Neuronal stem cell (in vitro differentiated cells): ENCODE measurements at regions not wholly inside any gene's neighbourhood (a gene's known extent, or its start where the extent isn't known, plus 50 kb on each side); places are given as distances from the start of the nearest gene placed in this dataset.

ENCODE experiments used
- DNase-seq: peaks from one replicate; pipeline ENCODE4 v3.0.0-alpha.2; 2013; ENCODE audit warnings: low spot score
- H2AFZ ChIP-seq: one replicate; pipeline ENCODE4 v1.6.1; 2013; ENCODE audit warnings: mild to moderate bottlenecking, low read length, inconsistent platforms
- H2AK5ac ChIP-seq: 2 replicates; pipeline ENCODE4 v1.6.1; 2013; ENCODE audit warnings: low read depth, mild to moderate bottlenecking, inconsistent platforms, low read length, moderate library complexity, mixed read lengths
- H2BK120ac ChIP-seq: 2 replicates; pipeline ENCODE4 v1.6.1; 2013; ENCODE audit warnings: low read depth, mild to moderate bottlenecking, inconsistent platforms, low read length, moderate library complexity, mixed read lengths
- H2BK12ac ChIP-seq: one replicate; pipeline ENCODE4 v1.6.1; 2013; ENCODE audit warnings: low read length, inconsistent platforms
- H2BK15ac ChIP-seq: 2 replicates; pipeline ENCODE4 v1.6.1; 2013; ENCODE audit warnings: mild to moderate bottlenecking, low read length, inconsistent platforms, mixed read lengths
- H2BK5ac ChIP-seq: one replicate; pipeline ENCODE4 v1.6.1; 2013; ENCODE audit warnings: inconsistent platforms, mild to moderate bottlenecking, low read length, moderate library complexity
- H3K14ac ChIP-seq: one replicate; pipeline ENCODE4 v1.6.1; 2013; ENCODE audit warnings: low read length, inconsistent platforms
- H3K18ac ChIP-seq: 2 replicates; pipeline ENCODE4 v1.6.1; 2013; ENCODE audit warnings: low read length, inconsistent platforms
- H3K23ac ChIP-seq: 2 replicates; pipeline ENCODE4 v1.6.1; 2013; ENCODE audit warnings: low read depth, mild to moderate bottlenecking, mixed read lengths, low read length, inconsistent platforms; ENCODE audit not compliant: poor library complexity
- H3K27ac ChIP-seq: replicated peaks from 3 replicates; pipeline ENCODE4 v1.5.1; 2013; ENCODE audit warnings: low read length, inconsistent platforms
- H3K27me3 ChIP-seq, 3 experiments: 2 replicates each; pipeline ENCODE4 v1.6.1; 2013; ENCODE audit warnings: low read length in 3 of 3, mild to moderate bottlenecking in 2 of 3, inconsistent platforms in 1 of 3, low read depth in 1 of 3, mixed read lengths in 1 of 3, moderate library complexity in 1 of 3; ENCODE audit not compliant: control insufficient read depth in 3 of 3, insufficient read depth in 3 of 3
- H3K36me3 ChIP-seq, 2 donors: replicated peaks in 1 of 2; 2 replicates each; pipeline ENCODE4 v1.6.1; 2013; ENCODE audit warnings: low read length in 2 of 2; ENCODE audit not compliant: control insufficient read depth in 2 of 2, insufficient read depth in 2 of 2
- H3K4ac ChIP-seq: 2 replicates; pipeline ENCODE4 v1.6.1; 2013; ENCODE audit warnings: inconsistent platforms, mild to moderate bottlenecking, low read length, moderate library complexity
- H3K4me1 ChIP-seq, 2 donors: 1 replicate in 1 of 2; 2 replicates in 1 of 2; pipeline ENCODE4 v1.6.1; 2013; ENCODE audit warnings: low read length in 2 of 2, low read depth in 1 of 2; ENCODE audit not compliant: control insufficient read depth in 2 of 2, insufficient read depth in 1 of 2
- H3K4me2 ChIP-seq: one replicate; pipeline ENCODE4 v1.6.1; 2013; ENCODE audit warnings: mild to moderate bottlenecking, low read length, inconsistent platforms; ENCODE audit not compliant: insufficient read depth, poor library complexity, severe bottlenecking
- H3K4me3 ChIP-seq, 2 donors: 2 replicates each; pipeline ENCODE4 v1.5.1; 2013; ENCODE audit warnings: low read length in 2 of 2, mild to moderate bottlenecking in 2 of 2, inconsistent platforms in 1 of 2, moderate library complexity in 1 of 2
- H3K79me1 ChIP-seq: one replicate; pipeline ENCODE4 v1.6.1; 2013; ENCODE audit warnings: low read depth, mild to moderate bottlenecking, inconsistent platforms, low read length, moderate library complexity
- H3K9ac ChIP-seq: one replicate; pipeline ENCODE4 v1.6.1; 2013; ENCODE audit warnings: mild to moderate bottlenecking, low read depth, low read length, inconsistent platforms; ENCODE audit not compliant: poor library complexity
- H3K9me3 ChIP-seq, 2 donors: replicated peaks in 1 of 2; 2 replicates each; pipeline versions ENCODE3 to v1.6.1; 2013; ENCODE audit warnings: low read length in 2 of 2, mild to moderate bottlenecking in 2 of 2, inconsistent platforms in 1 of 2, low read depth in 1 of 2, mixed read lengths in 1 of 2, moderate library complexity in 1 of 2; ENCODE audit not compliant: control insufficient read depth in 2 of 2, insufficient read depth in 1 of 2
- H4K8ac ChIP-seq: one replicate; pipeline ENCODE4 v1.6.1; 2013; ENCODE audit warnings: low read depth, mild to moderate bottlenecking, inconsistent platforms, low read length, moderate library complexity
- H4K91ac ChIP-seq: one replicate; pipeline ENCODE4 v1.6.1; 2013; ENCODE audit warnings: low read length, low read depth, mild to moderate bottlenecking, inconsistent platforms; ENCODE audit not compliant: poor library complexity
- WGBS, 2 donors: extraction: QIAGEN DNeasy Blood & Tissue Kit; methylation state at CpG; one replicate each; pipeline ENCODE4 v1.1.7; 2013; ENCODE audit warnings: missing lambda C conversion rate in 2 of 2, mixed read lengths in 1 of 2; ENCODE audit not compliant: insufficient read length in 2 of 2, insufficient replicate concordance in 1 of 2; ENCODE audit errors: extremely low coverage in 2 of 2; 5-methylcytosine and 5-hydroxymethylcytosine counted together

GRCh38 chr14:95814363-95815225, 62.0 kb upstream of the TUNAR start:
- no peaks in the 10 kb centered on the region for H3K9me3 ChIP-seq
- H4K8ac ChIP-seq = no peak overlapping the region

DNA sequence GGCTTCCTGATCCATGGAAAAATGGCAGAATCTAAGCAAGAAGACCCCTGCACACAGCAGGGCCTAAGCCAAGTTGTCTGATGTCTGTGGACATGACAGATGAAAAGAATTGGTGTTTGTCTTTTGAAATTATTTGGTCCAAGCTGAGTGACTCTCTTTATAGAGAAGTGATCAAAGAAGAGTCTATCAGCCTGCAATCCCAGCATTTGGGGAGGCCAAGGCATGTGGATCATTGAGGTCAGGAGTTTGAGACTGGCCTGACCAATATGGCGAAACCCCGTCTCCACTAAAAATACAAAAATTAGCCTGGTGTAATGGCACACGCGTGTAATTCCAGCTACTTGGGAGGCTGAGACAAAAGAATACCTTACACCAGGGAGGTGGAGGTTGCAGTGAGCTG, 64.8 kb upstream of the TUNAR start:
- WGBS, 2 donors = no CpG with 5 or more reads among the region's 4 CpGs

More at GRCh38 chr14:95814363-95815225, 62.0 kb upstream of the TUNAR start:
- Histone ChIP-seq H3K4me1 (peaks cover 0 to 3% of the 10 kb centered on the region in 2 donors), H3K4ac (no peak overlapping the region), H3K18ac (no peak overlapping the region), H3K79me1 (no peaks in the 10 kb centered on the region), H3K27me3 (peaks cover 0 to 8% (median 0%) of the 10 kb centered on the region in 3 experiments), H2BK120ac (no peak overlapping the region), H3K27ac (no peak overlapping the region), H3K36me3 (no peaks in the 10 kb centered on the region), H3K23ac (no peak overlapping the region), H2AK5ac (no peak overlapping the region), H3K4me3 (no peak overlapping the region), H3K4me2 (no peak overlapping the region), H2AFZ (no peak overlapping the region), H4K91ac (no peak overlapping the region), H3K9ac (no peak overlapping the region), H2BK15ac (no peak overlapping the region), H2BK12ac (no peak overlapping the region), H2BK5ac (no peak overlapping the region), H3K14ac (no peak overlapping the region)
- no CpG with 5 or more reads among the region's 10 CpGs for WGBS, 2 donors
- DNase-seq = no peak

DNA sequence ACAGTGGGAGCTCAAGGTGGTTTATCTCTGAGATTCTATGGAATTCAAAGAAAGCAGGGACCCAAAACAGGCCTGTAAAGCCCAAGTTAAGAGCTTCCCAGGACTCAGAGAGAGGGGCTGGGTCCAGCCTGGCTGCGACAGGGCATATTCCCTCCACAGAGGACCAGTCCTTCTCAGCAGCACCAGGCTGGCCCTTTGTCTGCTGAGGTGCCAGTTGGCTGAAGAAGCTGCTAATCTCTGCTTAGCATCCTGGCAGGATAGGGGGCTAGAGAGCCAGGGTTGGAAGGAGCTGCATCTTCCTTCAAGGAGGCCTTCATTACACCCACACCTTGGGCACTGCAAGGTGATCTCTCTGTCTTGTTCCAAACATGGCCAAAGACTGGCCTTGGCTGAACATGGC, 68.3 kb upstream of the TUNAR start:
- H3K23ac ChIP-seq = no peak overlapping the region
- DNase-seq = no peak
- no CpG with 5 or more reads among the region's 1 CpG for WGBS, 2 donors

More for the DNA sequence above, 64.8 kb upstream of the TUNAR start:
- no peaks in the 10 kb centered on the region for H3K79me1 ChIP-seq
- H3K27me3 ChIP-seq = peaks cover 0 to 8% (median 0%) of the 10 kb centered on the region in 3 experiments
- H3K4me2 ChIP-seq = no peak overlapping the region
- no peak overlapping the region for H2BK12ac ChIP-seq
- DNase-seq = no peak
- no peak overlapping the region for H3K23ac ChIP-seq
- no peak overlapping the region for H3K4me3 ChIP-seq
- no peak overlapping the region for H3K4ac ChIP-seq
- H3K14ac ChIP-seq = no peak overlapping the region
- no peak overlapping the region for H3K9ac ChIP-seq
- H4K91ac ChIP-seq = no peak overlapping the region
- no peak overlapping the region for H4K8ac ChIP-seq
- no peak overlapping the region for H3K27ac ChIP-seq
- H3K36me3 ChIP-seq = no peaks in the 10 kb centered on the region
- H2BK120ac ChIP-seq = no peak overlapping the region
- peaks cover 0 to 3% of the 10 kb centered on the region in 2 donors for H3K4me1 ChIP-seq
- no peak overlapping the region for H2AFZ ChIP-seq
- H2BK15ac ChIP-seq = no peak overlapping the region
- no peak overlapping the region for H2BK5ac ChIP-seq
- no peak overlapping the region for H2AK5ac ChIP-seq
- H3K9me3 ChIP-seq = no peaks in the 10 kb centered on the region
- H3K18ac ChIP-seq = no peak overlapping the region

DNA sequence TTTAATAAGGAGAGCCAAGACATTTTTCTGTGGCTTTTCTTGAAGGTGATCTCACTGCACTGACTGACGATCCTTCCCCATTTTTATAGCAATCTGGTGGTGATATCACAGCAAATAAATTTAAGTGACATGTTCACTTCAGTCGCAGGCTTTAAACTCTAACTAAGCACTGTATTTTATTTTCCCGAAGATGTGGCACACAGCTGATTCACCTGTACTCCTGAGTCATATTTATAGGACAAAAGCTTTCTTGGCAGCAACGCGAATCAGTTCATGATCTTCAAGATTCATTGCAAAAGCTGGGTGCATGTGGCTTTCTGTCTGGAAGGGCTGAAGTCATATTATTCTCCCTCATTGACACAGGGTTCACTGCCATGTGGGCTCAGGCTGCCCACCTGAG, 79.8 kb upstream of the TUNAR start:
- no peak overlapping the region for H2AK5ac ChIP-seq
- no peak overlapping the region for H2BK12ac ChIP-seq
- H4K91ac ChIP-seq = no peak overlapping the region
- H3K79me1 ChIP-seq = no peaks in the 10 kb centered on the region
- H3K4ac ChIP-seq = no peak overlapping the region
- no peaks in the 10 kb centered on the region for H3K4me1 ChIP-seq
- H2BK5ac ChIP-seq = no peak overlapping the region
- H3K4me2 ChIP-seq = no peak overlapping the region
- no peak overlapping the region for H2BK15ac ChIP-seq
- WGBS, 2 donors = no CpG with 5 or more reads among the region's 5 CpGs
- H3K4me3 ChIP-seq = no peak overlapping the region
- H3K27ac ChIP-seq = no peak overlapping the region
- no peak overlapping the region for H4K8ac ChIP-seq
- H2BK120ac ChIP-seq = no peak overlapping the region
- H3K27me3 ChIP-seq = no peaks in the 10 kb centered on the region
- no peaks in the 10 kb centered on the region for H3K36me3 ChIP-seq
- H3K9ac ChIP-seq = no peak overlapping the region
- H3K23ac ChIP-seq = no peak overlapping the region
- no peak for DNase-seq
- no peak overlapping the region for H2AFZ ChIP-seq
- H3K14ac ChIP-seq = no peak overlapping the region
- H3K18ac ChIP-seq = no peak overlapping the region
- H3K9me3 ChIP-seq = no peaks in the 10 kb centered on the region

More for the DNA sequence above, 68.3 kb upstream of the TUNAR start:
- no peak overlapping the region for H4K91ac ChIP-seq
- H3K4me2 ChIP-seq = no peak overlapping the region
- no peak overlapping the region for H4K8ac ChIP-seq
- H3K9me3 ChIP-seq = peaks cover 0 to 3% of the 10 kb centered on the region in 2 donors
- no peak overlapping the region for H2BK5ac ChIP-seq
- no peak overlapping the region for H2BK120ac ChIP-seq
- H2AFZ ChIP-seq = no peak overlapping the region
- H3K9ac ChIP-seq = no peak overlapping the region
- no peak overlapping the region for H2BK15ac ChIP-seq
- no peak overlapping the region for H3K27ac ChIP-seq
- H3K27me3 ChIP-seq = peaks cover 0 to 4% (median 0%) of the 10 kb centered on the region in 3 experiments
- no peaks in the 10 kb centered on the region for H3K4me1 ChIP-seq
- no peak overlapping the region for H3K4ac ChIP-seq
- H3K36me3 ChIP-seq = no peaks in the 10 kb centered on the region
- no peak overlapping the region for H3K18ac ChIP-seq
- no peak overlapping the region for H2BK12ac ChIP-seq
- no peak overlapping the region for H2AK5ac ChIP-seq
- no peak overlapping the region for H3K14ac ChIP-seq
- no peaks in the 10 kb centered on the region for H3K79me1 ChIP-seq
- H3K4me3 ChIP-seq = no peak overlapping the region
